Mucosa of descending colon (tissue), 3 donors: ENCODE measurements at regions not wholly inside any gene's neighbourhood (a gene's known extent, or its start where the extent isn't known, plus 50 kb on each side); places are given as distances from the start of the nearest gene placed in this dataset.

Experiments used
- ATAC-seq: fragments of 200-7000 bp; cut with Tn5 transposase; one replicate; pipeline ENCODE4 v1.9.1; 2020; ENCODE audit warnings: mild to moderate bottlenecking, moderate library complexity
- DNase-seq, 3 donors: peaks; one replicate each; pipeline ENCODE4 v3.0.0-alpha.2; 2020
- H3K36me3 ChIP-seq: fragments of 200-600 bp; one replicate; pipeline ENCODE4 v1.8.0; 2021; ENCODE audit warnings: low read depth, mild to moderate bottlenecking
- H3K4me1 ChIP-seq: fragments of 200-600 bp; one replicate; pipeline ENCODE4 v1.8.0; 2021; ENCODE audit warnings: low read depth, mild to moderate bottlenecking
- H3K4me3 ChIP-seq: fragments of 200-600 bp; one replicate; pipeline ENCODE4 v1.8.0; 2021; ENCODE audit warnings: mild to moderate bottlenecking
- H3K9me3 ChIP-seq: fragments of 200-600 bp; one replicate; pipeline ENCODE4 v1.8.0; 2021; ENCODE audit warnings: mild to moderate bottlenecking
- intact Hi-C, 2 donors: fragments of 100-400 bp; cut with DNase I in 1 of 2; cut with micrococcal nuclease in 1 of 2; formaldehyde crosslinking; loops; one replicate each; pipeline versions ENCODE4 v1.11.0 to v1.11.1; 2022; cut with DNase I, micrococcal nuclease
- TF ChIP-seq, protein P1 (sequence below): fragments of 200-600 bp; IDR thresholded peaks from one replicate; pipeline ENCODE4 v1.8.0; 2022; ENCODE audit warnings: antibody characterized with exemption, mild to moderate bottlenecking
- donor health status: DM: no; HTN: no; CAD: no; lungs with moderate emphysema.
- donor health status: DM: no; HTN: no; CAD: no.
- donor health status: DM: no; HTN: yes; CAD: no.

DNA sequence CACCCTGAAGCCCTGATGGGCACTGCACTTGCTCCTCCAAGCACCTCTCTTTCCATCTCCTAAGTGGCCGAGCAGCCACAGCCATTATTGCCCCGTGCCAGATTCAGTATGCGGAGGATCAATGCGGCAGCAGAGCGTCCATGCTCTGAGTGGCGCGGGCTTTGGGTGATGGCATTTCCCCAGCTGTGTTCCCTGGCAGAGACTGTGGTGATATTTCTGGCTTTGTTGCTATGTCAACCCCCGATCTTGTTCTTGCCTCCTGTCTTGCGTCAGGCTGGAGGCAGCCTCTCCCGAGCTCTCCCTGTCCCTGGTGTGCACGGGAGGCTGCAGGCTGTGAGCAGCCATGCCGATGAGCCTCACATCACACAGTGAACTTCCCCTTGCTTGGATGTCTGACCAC, 1018.6 kb downstream of the TBC1D22A start:
- TF ChIP-seq, protein P1, sequence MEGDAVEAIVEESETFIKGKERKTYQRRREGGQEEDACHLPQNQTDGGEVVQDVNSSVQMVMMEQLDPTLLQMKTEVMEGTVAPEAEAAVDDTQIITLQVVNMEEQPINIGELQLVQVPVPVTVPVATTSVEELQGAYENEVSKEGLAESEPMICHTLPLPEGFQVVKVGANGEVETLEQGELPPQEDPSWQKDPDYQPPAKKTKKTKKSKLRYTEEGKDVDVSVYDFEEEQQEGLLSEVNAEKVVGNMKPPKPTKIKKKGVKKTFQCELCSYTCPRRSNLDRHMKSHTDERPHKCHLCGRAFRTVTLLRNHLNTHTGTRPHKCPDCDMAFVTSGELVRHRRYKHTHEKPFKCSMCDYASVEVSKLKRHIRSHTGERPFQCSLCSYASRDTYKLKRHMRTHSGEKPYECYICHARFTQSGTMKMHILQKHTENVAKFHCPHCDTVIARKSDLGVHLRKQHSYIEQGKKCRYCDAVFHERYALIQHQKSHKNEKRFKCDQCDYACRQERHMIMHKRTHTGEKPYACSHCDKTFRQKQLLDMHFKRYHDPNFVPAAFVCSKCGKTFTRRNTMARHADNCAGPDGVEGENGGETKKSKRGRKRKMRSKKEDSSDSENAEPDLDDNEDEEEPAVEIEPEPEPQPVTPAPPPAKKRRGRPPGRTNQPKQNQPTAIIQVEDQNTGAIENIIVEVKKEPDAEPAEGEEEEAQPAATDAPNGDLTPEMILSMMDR, result no peak
- Histone ChIP-seq H3K9me3 (no peaks in the 10 kb centered on the region), H3K36me3 (no peaks in the 10 kb centered on the region), H3K4me1 (no peaks in the 10 kb centered on the region), H3K4me3 (no peak overlapping the region)
- DNase-seq (no peak), ATAC-seq (no peak)
- intact Hi-C loops, result no loop called here

DNA sequence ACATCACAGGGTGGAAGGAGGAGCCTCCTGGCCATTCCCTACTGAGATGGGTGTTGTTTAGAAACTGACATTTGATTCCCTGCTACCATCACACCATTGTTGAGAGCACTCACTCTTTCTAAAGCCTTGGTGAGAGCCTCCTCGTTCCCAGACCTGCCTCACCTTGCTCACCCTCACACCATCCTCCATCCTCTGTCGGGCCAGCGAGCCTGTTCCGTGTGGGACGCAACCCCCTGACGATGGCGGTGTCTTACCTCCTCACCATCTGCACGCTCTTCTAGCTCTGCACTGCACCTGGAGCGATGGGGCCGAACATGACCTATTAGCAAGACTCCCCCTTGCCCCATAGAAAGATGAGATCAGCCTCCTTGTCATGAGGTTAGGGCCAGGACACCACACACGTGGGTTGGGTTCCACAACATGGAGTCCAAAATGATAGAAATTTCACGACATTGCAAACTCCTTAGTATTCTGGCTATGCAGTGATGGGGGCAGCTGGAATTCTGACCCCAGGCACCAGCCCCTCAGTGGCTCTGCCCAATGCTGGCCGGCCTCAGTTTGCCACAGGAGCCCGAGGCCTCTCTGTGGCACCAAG, 1017.9 kb downstream of the TBC1D22A start:
- Histone ChIP-seq H3K4me3 (no peak overlapping the region), H3K9me3 (no peaks in the 10 kb centered on the region), H3K4me1 (no peaks in the 10 kb centered on the region), H3K36me3 (no peaks in the 10 kb centered on the region)
- TF ChIP-seq, protein P1, result no peak
- intact Hi-C loops, result no loop called here
- DNase-seq, result no peak
- no peak for ATAC-seq

DNA sequence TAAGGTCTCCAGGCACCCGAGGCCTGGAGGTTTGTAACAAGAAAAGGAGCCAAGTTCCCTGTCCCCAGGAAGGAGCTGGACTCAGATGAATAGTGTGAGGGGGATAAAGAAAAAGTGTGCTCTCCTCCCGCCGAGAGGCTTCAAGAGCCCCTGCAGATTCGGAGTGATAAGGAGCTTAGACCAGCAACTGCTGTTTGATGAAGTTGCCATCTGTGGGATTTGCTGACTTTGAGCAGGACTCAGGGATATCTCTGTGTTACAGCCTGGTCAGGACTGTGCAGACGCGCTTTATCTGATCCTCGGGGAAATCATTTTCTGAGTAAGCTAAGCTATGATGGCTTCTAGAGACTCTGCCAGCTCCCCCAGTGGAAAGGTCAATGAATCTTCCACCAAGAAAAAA, 1017.0 kb downstream of the TBC1D22A start:
- intact Hi-C loops, result no loop called here
- no peak for DNase-seq
- H3K4me1 ChIP-seq, result no peaks in the 10 kb centered on the region
- TF ChIP-seq, protein P1, result no peak
- ATAC-seq, result no peak
- no peaks in the 10 kb centered on the region for H3K9me3 ChIP-seq
- H3K36me3 ChIP-seq, result no peaks in the 10 kb centered on the region
- no peak overlapping the region for H3K4me3 ChIP-seq

DNA sequence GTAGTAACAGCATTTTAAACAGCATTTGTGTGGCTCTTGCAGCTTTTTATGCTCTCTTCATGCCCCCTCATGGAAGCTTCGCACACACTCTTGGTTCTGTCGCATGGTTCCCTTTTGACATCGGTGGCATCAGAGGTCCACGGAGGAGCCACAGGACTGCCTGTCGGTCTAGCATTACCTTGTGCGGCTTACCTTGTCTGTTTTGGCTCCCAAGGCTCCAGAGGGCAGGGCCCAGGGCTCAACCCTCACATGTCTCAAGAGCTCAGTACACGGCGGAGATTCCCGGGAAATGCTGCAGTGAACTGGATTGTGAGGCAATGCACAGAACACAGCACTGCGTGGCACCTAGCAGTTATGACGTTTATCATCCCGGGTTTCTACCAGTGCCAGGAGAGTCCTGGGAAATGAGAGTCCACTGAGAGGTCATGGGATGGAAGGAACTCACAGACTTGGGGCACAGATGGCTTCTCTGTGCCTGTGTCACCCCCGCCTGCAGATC, 1015.8 kb downstream of the TBC1D22A start:
- no peak for DNase-seq
- no peaks in the 10 kb centered on the region for H3K4me1 ChIP-seq
- no peaks in the 10 kb centered on the region for H3K9me3 ChIP-seq
- intact Hi-C loops, result no loop called here
- no peaks in the 10 kb centered on the region for H3K36me3 ChIP-seq
- H3K4me3 ChIP-seq, result no peak overlapping the region
- ATAC-seq, result no peak
- TF ChIP-seq, protein P1, result no peak

DNA sequence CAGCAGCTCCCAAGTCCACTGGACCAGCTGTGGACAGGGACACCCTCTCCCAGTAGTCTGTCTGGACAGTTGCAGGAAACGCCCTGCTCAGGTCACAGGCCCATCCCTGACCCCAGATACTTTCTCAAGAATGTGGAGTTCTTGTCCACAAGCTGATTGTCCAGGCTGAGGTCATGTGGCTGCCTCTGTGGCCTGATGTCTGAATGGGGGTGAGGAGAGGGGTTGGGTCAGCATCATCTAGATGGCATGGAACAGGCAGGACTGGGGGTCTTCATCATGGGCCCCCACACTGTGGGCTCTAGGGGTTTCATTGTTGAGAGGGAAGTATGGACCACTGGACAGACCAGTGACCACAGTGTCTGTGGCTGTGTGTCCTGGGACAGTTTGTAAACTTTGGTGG, 1015.0 kb downstream of the TBC1D22A start:
- no peaks in the 10 kb centered on the region for H3K36me3 ChIP-seq
- TF ChIP-seq, protein P1, result no peak
- H3K9me3 ChIP-seq, result no peaks in the 10 kb centered on the region
- no peak overlapping the region for H3K4me3 ChIP-seq
- no peaks in the 10 kb centered on the region for H3K4me1 ChIP-seq
- ATAC-seq (no peak), DNase-seq (no peak)
- intact Hi-C loops, result no loop called here

DNA sequence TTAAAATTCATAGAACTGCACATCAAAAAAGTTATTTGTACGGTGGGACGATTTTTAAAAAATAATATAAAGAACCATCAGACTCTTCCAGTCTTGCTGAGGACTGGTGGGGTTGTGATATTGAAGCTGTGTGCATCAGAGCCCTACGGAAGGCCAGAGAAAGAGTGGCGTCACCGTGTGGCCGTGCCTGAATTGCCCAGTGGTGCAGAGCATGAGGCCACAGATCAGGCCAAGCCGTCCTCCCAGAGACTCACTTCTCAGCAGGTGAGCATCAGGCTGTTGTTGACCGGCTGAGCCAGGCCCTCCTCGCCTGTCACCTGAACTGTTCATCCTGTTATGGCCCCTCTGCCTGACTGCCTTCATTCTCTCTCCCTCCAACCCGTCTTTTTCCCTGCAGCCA, 1013.9 kb downstream of the TBC1D22A start:
- Histone ChIP-seq H3K36me3 (no peaks in the 10 kb centered on the region), H3K4me1 (no peaks in the 10 kb centered on the region), H3K9me3 (no peaks in the 10 kb centered on the region), H3K4me3 (no peak overlapping the region)
- DNase-seq (no peak), ATAC-seq (no peak)
- TF ChIP-seq, protein P1, result no peak
- intact Hi-C loops, result no loop called here
